Posterior cingulate gyrus (tissue), 11 donors: ENCODE measurements at regions not wholly inside any gene's neighbourhood (a gene's known extent, or its start where the extent isn't known, plus 50 kb on each side); places are given as distances from the start of the nearest gene placed in this dataset.
"Not testable (repeated sequence)": the region's sequence is repeated elsewhere in the genome, so short reads cannot be mapped to it uniquely, and the experiment has no call there.

Experiments used
- DNase-seq, 10 donors: peaks; one replicate each; pipeline versions ENCODE4 v3.0.0 to v3.0.0-alpha.2; 2020 to 2021; ENCODE audit warnings: mixed read lengths in 3 of 10
- intact Hi-C: fragments of 100-400 bp; cut with DNase I; formaldehyde crosslinking; loops from one replicate; pipeline ENCODE4 v1.15.1; 2023

DNA sequence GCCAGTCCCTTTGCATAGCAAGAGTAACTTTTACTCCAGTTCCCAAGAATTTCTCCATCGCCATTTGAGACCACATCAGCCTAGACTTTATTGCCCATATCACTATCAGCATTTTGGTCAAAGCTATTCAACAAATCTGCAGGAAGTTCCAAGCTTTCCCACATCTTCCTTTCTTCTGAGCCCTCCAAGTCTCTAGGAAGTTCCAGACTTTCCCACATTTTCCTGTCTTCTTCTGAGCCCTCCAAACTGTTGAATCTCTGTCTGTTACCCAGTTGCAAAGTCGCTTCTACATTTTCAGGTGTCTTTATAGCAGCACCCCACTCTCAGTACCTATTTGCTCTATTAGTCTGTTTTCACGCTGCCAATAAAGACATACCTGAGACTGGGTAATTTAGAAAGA, 386.4 kb upstream of the KCND2 start:
- intact Hi-C loops, DNase-seq: not testable (repeated sequence)

- no peak for DNase-seq
- intact Hi-C loops = no loop called here
Measured at GRCh38 chr7:119888251-119888650, 384.7 kb upstream of the KCND2 start.

DNA sequence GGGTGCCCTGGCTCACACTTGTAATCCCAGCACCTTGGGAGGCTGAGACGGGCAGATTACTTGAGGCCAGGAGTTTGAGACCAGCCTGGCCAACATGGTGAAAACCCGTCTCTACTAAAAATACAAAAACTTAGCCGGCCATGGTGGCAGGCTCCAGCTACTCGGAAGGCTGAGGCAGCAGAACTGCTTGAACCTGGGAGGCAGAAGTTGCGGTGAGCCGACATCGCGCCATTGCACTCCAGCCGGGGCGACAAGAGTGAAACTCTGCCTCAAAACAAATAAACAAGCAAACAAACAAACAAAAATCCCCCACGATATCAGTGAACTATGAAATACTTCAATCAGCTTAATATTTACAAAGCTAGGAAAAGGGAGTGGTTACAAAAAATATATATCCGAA, 382.3 kb upstream of the KCND2 start:
- intact Hi-C loops = no loop called here
- DNase-seq = peak in 2 of 10 donors; percentile 35 to 52

GRCh38 chr7:119895320-119895719, 377.7 kb upstream of the KCND2 start:
- intact Hi-C loops = no loop called here
- no peak for DNase-seq

- DNase-seq = no peak
- intact Hi-C loops = no loop called here
Measured at GRCh38 chr7:119896386-119896785, 376.6 kb upstream of the KCND2 start.

DNA sequence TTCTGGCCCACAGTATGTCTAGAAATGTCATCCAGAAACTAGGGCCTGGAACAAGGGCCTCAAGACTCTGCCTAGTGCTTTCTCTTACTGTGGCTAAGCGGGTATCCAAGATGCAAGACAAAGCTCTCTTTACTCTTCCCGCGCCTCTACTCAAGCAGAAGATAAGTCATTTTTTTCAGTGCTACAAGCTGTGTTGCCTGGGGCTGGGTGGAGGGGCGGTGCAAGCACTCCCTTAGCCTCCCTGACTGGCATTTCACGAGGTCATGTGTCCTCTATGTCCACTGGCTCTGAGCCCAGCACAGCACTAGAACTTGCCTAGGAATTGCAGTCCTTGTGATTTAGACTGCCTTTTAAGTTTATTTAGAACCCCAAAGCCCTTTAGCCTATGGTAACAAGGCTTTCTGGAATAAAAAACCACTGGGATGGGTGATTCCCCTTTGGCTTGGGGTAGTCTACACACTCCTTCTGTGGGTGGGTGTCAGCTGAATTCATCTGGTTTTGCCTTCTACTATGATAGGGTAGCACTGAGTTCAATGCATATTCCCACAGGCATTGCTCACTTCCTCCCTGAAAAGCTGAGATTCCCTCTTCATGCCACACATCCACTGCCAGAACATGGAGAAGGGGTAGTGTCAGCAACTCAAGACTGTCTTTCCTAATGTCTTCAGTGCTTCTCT, 371.8 kb upstream of the KCND2 start:
- intact Hi-C loops = no loop called here
- DNase-seq = peak in 3 of 10 donors; percentile 14 to 72 (median 34)

DNA sequence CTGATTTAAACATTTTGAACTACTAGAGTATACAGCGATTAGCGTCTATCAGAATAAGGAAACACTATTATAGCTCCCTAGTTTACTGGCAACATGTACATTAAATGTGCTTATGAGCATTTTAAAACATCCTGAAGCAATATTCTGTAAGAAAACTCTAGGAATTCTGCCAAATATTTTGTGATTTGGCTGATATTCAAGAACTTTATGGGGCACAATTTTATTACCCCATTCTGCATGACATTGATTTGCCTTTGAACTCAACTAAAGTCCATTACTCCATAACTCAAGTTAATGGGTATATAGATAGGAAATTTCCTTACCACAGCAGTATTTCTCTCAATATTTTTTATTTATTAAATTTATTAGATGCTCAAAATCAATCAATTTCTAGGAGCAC, 369.9 kb upstream of the KCND2 start:
- DNase-seq = no peak
- intact Hi-C loops = no loop called here

GRCh38 chr7:119905495-119905894, 367.5 kb upstream of the KCND2 start:
- no peak for DNase-seq
- intact Hi-C loops = no loop called here

- no peak for DNase-seq
- intact Hi-C loops = no loop called here
Measured at GRCh38 chr7:119908948-119909347, 364.0 kb upstream of the KCND2 start.

- DNase-seq, intact Hi-C loops: not testable (repeated sequence)
Measured at GRCh38 chr7:119914119-119914518, 358.9 kb upstream of the KCND2 start.

DNA sequence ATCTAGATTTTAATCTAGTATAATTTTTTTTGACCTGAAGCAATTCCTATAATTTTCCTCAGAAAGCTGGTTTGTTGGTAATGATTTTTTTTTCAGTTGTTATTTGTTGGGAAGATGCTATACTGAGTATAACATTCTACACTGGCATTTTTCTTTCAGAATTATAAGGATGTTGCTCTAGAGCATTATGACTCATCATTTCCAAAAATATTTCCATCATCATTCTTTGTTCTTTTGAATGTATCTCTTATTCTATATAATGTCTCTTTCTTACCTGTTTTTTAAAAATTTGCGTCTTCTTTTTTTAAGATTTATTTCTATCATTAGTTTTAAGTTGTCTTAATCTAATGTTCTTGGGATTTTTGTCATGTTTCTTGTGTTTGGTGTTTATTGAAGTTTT, 356.5 kb upstream of the KCND2 start:
- intact Hi-C loops = no loop called here
- no peak for DNase-seq

GRCh38 chr7:119918185-119918584, 354.8 kb upstream of the KCND2 start:
- intact Hi-C loops = no loop called here
- no peak for DNase-seq

- intact Hi-C loops = no loop called here
- DNase-seq = no peak
Measured at GRCh38 chr7:119919986-119920385, 353.0 kb upstream of the KCND2 start.

- intact Hi-C loops = no loop called here
- no peak for DNase-seq
Measured at GRCh38 chr7:119925581-119926289, 347.2 kb upstream of the KCND2 start.

- DNase-seq = no peak
- intact Hi-C loops = no loop called here
Measured at GRCh38 chr7:119929891-119930290, 343.1 kb upstream of the KCND2 start.

DNA sequence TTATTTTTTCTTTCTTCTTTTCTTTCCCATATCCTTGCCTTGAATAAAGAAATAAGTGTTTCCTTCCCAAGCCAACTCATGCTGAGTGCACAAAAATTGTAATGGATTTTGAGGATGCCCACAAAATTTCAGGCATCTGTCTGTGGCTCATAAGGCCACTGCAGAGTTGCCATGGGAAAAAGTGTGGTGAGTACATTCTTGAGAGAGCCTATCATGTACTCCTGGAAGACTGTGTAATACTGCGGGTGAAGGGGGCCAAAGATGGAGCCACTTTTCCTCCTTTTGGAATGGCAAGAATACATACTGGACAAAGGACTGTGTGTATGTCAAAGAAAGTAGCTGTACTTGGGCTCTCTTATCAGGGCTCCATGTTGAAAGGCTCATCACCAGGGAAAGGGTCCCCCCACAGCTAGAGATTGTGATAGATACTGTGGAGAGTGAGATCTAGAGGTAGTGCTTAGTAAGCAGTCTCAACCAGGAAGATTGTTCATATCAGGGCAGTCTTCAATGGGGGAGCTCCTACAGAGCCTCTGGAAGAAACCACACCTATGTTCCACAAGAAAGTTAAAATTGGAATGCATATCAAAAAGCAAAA, 341.6 kb upstream of the KCND2 start:
- intact Hi-C loops = no loop called here
- no peak for DNase-seq

DNA sequence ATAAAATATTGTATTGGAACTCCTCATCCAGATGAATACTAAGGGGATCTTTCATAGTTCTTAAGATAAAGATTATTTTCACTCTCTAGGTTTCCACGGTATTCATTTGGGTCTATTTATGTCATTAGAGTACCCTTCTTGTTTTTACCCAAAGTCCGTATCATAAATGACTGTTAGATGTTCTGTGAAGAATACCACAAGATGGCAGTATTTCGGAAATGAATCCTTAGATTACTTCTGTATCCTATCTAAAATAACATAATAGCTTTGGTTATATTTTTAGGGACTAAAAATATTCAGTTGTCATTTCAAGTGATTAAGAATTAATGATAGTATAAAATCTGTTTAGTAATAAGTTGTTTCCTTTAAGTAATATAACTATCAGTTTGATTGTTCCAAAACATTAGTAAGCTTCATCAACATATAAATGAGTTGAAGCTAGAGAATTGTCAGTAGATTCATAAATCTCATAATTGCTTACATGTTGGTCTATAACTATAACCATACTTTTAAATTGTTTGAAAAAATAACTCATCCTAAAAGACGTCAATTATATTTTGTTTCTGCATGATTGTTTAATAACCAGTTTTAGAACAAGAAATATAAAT, 337.5 kb upstream of the KCND2 start:
- intact Hi-C loops = loop anchor here (2.0 kb wide), 1 partner anchor 337 kb away; the partner anchor contains the start of gene KCND2
- DNase-seq = no peak

GRCh38 chr7:119936836-119937235, 336.1 kb upstream of the KCND2 start:
- no peak for DNase-seq
- intact Hi-C loops = loop anchor here (2.0 kb wide), 1 partner anchor 336 kb away; the partner anchor contains the start of gene KCND2

GRCh38 chr7:119937745-119938144, 335.2 kb upstream of the KCND2 start:
- intact Hi-C loops = loop anchor here (2.0 kb wide), 1 partner anchor 335 kb away; the partner anchor contains the start of gene KCND2
- no peak for DNase-seq

DNA sequence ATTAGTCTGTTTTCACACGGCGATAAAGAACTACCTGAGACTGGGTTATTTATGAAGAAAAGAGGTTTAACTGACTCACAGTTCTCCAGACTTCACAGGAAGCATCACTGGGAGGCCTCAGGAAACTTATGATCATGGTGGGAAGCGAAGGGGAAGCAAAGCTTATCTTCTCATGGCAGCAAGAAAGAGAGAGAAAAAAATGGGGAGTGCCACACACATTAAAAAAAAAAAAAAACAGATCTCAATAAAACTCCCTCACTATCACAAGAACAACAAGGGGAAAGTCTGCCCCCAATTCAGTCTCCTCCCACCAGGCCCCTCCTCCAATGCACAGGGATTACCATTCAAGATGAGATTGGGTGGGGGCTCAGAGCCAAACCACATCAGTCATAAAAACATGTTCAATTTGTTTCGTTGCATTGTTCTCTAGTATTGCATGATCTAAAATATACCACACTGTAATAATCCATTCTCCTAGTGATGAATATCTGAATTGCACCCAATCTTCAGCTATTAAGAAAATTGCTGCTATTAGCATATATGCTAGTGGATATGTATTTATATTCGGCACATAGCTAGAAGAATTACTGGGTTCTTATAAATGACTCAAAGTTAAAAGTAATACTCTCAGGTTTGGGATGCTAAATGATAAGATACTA, 328.9 kb upstream of the KCND2 start:
- intact Hi-C loops = no loop called here
- DNase-seq = no peak

DNA sequence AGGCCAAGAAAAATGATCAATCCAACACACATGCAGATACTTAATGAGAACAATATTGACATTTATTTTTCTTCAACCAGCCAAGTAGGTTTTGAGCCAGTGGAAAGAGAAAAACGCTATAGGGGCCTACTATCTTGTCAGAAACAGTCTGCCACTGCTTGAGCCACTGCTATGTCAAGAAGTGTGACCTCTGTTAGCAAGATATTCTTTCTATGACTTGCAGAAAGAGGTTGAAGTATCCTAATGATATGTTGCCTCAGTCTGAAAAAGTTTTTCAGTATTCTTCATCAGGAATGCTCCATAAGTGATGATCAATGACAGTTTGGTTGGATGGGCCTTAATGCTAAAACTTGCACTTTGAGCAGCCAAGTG, 328.4 kb upstream of the KCND2 start:
- intact Hi-C loops = no loop called here
- DNase-seq = no peak
